ENCODE measurements at regions not wholly inside any gene's neighbourhood (a gene's known extent, or its start where the extent isn't known, plus 50 kb on each side); places are given as distances from the start of the nearest gene placed in this dataset.

DNA sequence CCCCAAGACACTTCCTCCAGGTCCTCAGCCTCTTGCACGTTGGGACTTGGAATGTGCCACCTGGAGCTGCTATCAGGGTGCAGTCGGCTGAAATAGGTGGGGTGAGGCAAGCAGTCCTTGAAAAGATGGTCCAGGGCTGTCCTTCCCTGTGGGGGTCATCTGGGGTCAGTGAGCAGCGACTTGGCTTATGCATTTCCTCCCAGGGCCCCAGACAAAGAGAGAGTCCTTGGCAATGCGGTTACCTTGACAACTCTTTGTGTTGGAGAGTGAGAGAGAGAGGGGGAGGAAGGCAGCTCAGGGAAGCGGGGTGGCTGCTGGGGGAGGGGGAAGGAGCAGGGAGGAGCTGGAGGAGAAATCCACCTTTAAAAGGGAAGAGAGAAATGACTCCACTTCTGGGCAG lies 93.8 kb downstream of the MIAT start:
- peaks cover 5% of the 10 kb centered on the region for H3K4me1 ChIP-seq (ENCODE audit: insufficient read depth)
- intact Hi-C loops (cut with DNase I) = loop anchor here in 3 of 4 donors (5.0 to 10.0 kb wide), 2 partner anchors 1254 to 1256 kb away; no protein-coding TSS in a partner anchor
- H3K27ac ChIP-seq = no peak overlapping the region
- WGBS, 3 donors = 23 to 29% (median 25%) methylated on average over 5 of the region's 5 CpGs
- H3K27me3 ChIP-seq = no peaks in the 10 kb centered on the region
- no peak for DNase-seq
- no peaks in the 10 kb centered on the region for H3K9me3 ChIP-seq
- H3K4me3 ChIP-seq = no peak overlapping the region
- TF ChIP-seq, protein P1, sequence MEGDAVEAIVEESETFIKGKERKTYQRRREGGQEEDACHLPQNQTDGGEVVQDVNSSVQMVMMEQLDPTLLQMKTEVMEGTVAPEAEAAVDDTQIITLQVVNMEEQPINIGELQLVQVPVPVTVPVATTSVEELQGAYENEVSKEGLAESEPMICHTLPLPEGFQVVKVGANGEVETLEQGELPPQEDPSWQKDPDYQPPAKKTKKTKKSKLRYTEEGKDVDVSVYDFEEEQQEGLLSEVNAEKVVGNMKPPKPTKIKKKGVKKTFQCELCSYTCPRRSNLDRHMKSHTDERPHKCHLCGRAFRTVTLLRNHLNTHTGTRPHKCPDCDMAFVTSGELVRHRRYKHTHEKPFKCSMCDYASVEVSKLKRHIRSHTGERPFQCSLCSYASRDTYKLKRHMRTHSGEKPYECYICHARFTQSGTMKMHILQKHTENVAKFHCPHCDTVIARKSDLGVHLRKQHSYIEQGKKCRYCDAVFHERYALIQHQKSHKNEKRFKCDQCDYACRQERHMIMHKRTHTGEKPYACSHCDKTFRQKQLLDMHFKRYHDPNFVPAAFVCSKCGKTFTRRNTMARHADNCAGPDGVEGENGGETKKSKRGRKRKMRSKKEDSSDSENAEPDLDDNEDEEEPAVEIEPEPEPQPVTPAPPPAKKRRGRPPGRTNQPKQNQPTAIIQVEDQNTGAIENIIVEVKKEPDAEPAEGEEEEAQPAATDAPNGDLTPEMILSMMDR (IDR thresholded peaks at IDR 0.05) = no peak
- TF ChIP-seq EP300 (IDR thresholded peaks at IDR 0.05) (no peak), POLR2A (IDR thresholded peaks at IDR 0.05) (no peak)
- no peaks in the 10 kb centered on the region for H3K36me3 ChIP-seq

DNA sequence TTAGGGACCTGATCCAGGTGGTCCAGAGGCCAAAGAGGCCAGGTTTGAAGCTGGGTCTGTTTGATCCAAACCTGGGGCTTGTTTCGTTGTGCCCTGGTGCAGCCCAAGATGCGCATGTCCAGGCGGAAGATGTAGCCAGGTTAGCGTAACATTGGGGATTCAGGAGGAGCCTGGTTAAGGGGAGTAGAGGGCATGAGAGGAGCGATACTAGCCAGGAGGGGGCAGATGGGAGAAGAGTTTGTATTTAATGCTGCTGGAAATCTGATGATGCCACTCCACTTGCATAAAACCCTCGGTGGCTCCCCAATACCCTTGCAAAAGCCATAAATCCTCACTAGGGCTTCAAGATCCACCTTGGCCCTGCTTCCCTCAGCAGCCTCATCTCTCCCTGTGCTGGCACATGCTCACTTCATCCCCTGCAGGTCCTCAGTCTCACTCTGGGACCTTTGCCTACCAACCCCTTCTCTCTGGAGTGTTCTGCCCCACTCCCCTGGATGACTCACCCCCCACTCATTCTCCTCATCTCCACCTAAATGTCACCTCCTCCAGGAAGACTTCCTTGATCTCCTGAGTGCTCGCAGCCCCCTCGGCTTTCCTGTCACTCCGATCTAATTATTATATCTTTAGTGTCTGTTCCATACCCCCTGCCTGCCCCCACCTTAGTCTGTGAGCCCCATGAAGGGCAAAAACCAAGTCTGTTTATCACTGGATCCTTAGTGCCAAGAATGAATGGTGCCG lies 95.9 kb downstream of the MIAT start:
- DNase-seq = no peak
- TF ChIP-seq POLR2A (IDR thresholded peaks at IDR 0.05) (no peak), EP300 (IDR thresholded peaks at IDR 0.05) (no peak)
- TF ChIP-seq, protein P1 (IDR thresholded peaks at IDR 0.05) = no peak
- intact Hi-C loops (cut with DNase I) = loop anchor here in 3 of 4 donors (5.0 to 10.0 kb wide), 2 partner anchors 1252 to 1254 kb away; no protein-coding TSS in a partner anchor
- Histone ChIP-seq H3K4me3 (no peak overlapping the region), H3K27me3 (no peaks in the 10 kb centered on the region), H3K4me1 (ENCODE audit: insufficient read depth) (peaks cover 7% of the 10 kb centered on the region), H3K27ac (no peak overlapping the region), H3K36me3 (no peaks in the 10 kb centered on the region), H3K9me3 (no peaks in the 10 kb centered on the region)
- 88 to 93% (median 90%) methylated on average over 10 of the region's 10 CpGs for WGBS, 3 donors

DNA sequence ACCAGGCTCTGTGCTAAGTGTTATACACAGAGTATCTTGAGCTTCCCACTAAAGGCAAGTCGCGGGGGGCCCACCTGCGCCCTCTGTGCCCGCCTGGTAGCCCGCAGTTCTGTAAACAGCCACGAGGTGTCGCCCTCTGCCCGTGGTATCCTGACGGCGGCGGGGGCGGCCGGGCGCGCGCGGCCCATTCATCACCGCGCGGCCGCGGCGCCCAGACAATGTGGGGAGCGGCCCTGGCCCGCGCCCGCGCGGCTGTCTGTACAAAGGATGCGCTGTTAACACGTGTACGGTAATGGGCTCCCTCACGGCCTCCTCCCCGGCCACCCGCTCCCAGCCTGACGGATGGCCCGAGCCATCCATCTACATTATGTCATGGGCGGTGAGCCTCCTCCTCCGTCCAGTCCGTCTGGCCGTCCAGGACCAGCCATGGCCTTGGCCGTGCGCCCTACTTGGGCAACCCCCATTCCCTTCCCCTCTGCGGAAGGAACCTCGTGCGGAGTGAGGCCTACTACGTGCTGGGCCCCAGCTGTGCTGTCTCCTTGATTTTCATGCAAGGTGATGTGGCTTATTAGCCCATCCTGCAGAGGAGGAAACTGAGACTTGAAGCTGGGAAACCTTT lies 99.4 kb downstream of the MIAT start:
- TF ChIP-seq, protein P1 (IDR thresholded peaks at IDR 0.05) = peak; percentile 85 to 95 (median 95)
- TF ChIP-seq EP300 (IDR thresholded peaks at IDR 0.05) = no peak
- Histone ChIP-seq H3K27ac (no peak overlapping the region), H3K36me3 (no peaks in the 10 kb centered on the region), H3K4me1 (ENCODE audit: insufficient read depth) (peaks cover 1% of the 10 kb centered on the region), H3K27me3 (no peaks in the 10 kb centered on the region), H3K4me3 (no peak overlapping the region), H3K9me3 (no peaks in the 10 kb centered on the region)
- WGBS, 3 donors = 4 to 6% (median 5%) methylated on average over 46 to 47 of the region's 47 CpGs
- intact Hi-C loops (cut with DNase I) = loop anchor here (2.0 to 10.0 kb wide), 5 partner anchors 1046 to 1256 kb away; partner anchors contain the start of gene MN1 (in 1 of the 4)
- DNase-seq = peak; percentile 53 to 86 (median 79)

DNA sequence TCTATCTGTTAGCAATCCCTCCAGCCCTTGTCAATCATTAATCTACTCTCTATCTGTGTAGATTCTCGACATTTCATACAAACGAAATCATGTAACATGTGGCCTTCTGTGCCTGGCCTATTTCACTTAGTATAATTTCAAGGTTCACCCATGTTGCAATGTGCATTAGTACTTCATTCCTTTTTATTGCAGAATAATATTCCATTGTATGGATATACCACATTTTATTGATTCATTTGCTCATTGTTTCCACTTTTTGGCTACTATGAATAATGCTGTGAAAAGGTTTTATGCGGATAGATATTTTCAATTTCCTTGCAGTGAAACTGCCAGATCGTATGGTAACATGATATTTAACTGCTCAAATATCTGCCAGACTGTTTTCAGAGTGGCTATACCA lies 100.1 kb downstream of the MIAT start:
- Histone ChIP-seq H3K27me3 (no peaks in the 10 kb centered on the region), H3K4me3 (no peak overlapping the region), H3K9me3 (no peaks in the 10 kb centered on the region), H3K36me3 (no peaks in the 10 kb centered on the region), H3K4me1 (ENCODE audit: insufficient read depth) (peaks cover 1% of the 10 kb centered on the region), H3K27ac (no peak overlapping the region)
- TF ChIP-seq, protein P1 (IDR thresholded peaks at IDR 0.05) = no peak
- TF ChIP-seq POLR2A (IDR thresholded peaks at IDR 0.05) (no peak), EP300 (IDR thresholded peaks at IDR 0.05) (no peak)
- WGBS, 3 donors = 96 to 99% (median 96%) methylated on average over 4 of the region's 4 CpGs
- intact Hi-C loops (cut with DNase I) = loop anchor here (2.0 to 10.0 kb wide), 5 partner anchors 1045 to 1255 kb away; partner anchors contain the start of gene MN1 (in 1 of the 4)
- DNase-seq = no peak
